Uterus (tissue), 2 donors: ENCODE measurements at regions not wholly inside any gene's neighbourhood (a gene's known extent, or its start where the extent isn't known, plus 50 kb on each side); places are given as distances from the start of the nearest gene placed in this dataset.

Source experiments
- POLR2A ChIP-seq, 2 donors: fragments of 450-650 bp; IDR thresholded peaks; one replicate each; pipeline ENCODE4 v1.6.1; 2016; ENCODE audit warnings: antibody characterized with exemption in 2 of 2, mild to moderate bottlenecking in 1 of 2, moderate library complexity in 1 of 2
- TF ChIP-seq, protein P1 (sequence below), 4 experiments: fragments of 200-600 bp in 2 of 4; fragments of 450-650 bp in 2 of 4; sonication (generic) in 2 of 4; IDR thresholded peaks; one replicate each; pipeline ENCODE4 v1.5.1; 2016 to 2019; ENCODE audit warnings: antibody characterized with exemption in 4 of 4, mild to moderate bottlenecking in 2 of 4, moderate library complexity in 1 of 4

DNA sequence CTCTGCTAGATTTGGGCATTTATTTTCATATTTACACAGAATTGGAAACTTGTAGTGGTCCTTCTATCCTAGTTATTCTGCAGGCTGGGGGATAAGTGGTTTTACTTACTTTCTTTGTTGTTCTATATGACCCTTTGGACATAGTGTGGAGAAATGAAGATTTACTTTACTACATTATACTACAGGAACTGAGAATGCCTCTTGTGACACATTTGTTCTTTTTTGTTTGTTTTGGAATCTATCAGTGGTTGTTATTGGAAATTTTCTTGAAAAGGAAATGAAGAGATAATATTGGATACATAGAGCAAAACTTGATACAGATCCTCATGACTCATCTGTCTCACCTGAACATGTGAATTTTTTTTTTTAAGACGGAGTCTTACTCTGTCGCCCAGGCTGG is 146.1 kb upstream of the DPYD start:
- TF ChIP-seq, protein P1, sequence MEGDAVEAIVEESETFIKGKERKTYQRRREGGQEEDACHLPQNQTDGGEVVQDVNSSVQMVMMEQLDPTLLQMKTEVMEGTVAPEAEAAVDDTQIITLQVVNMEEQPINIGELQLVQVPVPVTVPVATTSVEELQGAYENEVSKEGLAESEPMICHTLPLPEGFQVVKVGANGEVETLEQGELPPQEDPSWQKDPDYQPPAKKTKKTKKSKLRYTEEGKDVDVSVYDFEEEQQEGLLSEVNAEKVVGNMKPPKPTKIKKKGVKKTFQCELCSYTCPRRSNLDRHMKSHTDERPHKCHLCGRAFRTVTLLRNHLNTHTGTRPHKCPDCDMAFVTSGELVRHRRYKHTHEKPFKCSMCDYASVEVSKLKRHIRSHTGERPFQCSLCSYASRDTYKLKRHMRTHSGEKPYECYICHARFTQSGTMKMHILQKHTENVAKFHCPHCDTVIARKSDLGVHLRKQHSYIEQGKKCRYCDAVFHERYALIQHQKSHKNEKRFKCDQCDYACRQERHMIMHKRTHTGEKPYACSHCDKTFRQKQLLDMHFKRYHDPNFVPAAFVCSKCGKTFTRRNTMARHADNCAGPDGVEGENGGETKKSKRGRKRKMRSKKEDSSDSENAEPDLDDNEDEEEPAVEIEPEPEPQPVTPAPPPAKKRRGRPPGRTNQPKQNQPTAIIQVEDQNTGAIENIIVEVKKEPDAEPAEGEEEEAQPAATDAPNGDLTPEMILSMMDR (IDR thresholded peaks at IDR 0.05), result no peak
- no peak for TF ChIP-seq POLR2A (IDR thresholded peaks at IDR 0.05)
